Suppressor macrophage treated with lipopolysaccharide for 4 hours (primary cell): ENCODE measurements at regions not wholly inside any gene's neighbourhood (a gene's known extent, or its start where the extent isn't known, plus 50 kb on each side); places are given as distances from the start of the nearest gene placed in this dataset.

Source experiments
- DNase-seq: peaks from one replicate; pipeline ENCODE4 v3.0.0-alpha.2; 2020

DNA sequence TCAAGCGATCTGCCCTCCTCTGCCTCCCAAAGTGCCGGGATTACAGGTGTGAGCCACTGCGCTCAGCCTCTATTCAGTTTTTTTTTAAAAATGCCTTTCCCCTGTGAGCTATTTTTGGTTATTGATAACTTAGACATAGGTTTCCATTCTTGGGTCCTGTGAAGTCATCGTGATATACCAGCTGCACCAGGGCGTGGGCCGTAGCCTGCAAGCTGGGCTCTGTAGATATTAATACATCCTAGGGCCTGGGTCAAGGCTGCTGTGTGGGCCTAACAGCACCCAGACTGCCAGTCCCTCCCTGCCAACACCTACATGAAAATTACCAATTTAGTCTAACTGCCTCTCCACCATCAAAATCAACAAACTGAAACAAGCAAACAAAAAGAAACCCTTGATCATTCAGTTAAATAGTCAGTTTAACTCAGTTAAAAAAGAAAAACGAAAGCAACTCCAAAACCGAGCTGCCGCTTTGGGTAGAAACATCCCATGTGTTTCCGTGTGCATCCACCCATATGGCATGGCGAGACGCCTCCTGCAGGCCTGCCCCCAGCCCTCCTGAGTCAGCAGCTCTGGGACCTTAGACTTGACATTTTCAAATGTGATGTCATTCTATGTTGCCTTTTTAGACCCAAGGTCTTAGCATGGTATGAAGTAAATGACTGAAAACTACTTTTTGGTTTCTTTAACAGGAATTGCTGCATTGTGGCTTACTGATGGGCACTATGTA is 330.2 kb downstream of the GLRX3 start:
- no peak for DNase-seq

- DNase-seq, result no peak
Measured at GRCh38 chr10:130470286-130470685, 334.1 kb downstream of the GLRX3 start.

DNA sequence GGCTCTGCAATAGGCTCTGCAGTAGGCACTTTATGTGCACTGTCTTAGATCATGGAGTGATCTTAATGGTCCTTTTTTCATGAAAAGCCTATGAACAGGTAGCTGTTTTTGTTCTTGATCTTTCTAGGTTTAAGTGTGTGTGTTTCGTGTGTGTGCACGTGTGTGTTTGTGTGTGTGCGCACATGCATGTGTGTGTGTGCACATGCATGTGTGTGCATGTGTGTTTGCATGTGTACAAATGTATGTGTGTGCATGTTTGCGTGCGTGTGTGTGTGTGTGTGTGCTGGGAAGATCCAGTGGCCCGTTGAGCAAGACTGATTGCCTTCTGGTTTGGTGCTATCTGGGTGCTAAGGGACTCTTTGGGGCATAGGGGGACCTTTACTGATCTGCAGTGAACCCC is 334.8 kb downstream of the GLRX3 start:
- no peak for DNase-seq

- no peak for DNase-seq
Measured at GRCh38 chr10:130471486-130471885, 335.3 kb downstream of the GLRX3 start.

- no peak for DNase-seq
Measured at GRCh38 chr10:130472236-130472635, 336.0 kb downstream of the GLRX3 start.

DNA sequence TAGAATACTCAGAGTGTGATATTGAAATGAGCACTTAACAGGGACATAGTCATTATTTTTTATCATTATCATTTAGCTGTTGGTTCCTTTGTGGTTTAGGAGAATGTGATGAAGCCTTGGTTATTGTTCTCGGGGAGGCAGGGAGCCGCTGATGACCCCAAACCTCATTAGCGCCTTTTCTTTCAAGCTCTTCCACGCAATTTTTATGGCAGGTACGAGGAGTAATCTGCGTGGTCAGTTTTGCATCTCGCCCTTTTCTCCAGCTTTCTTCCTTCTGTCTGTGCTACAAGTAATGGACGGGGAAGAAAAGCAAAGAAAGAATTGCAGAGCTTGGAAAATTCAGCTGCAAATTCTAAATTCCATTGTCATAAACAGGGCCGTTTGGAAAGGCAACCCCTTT is 338.4 kb downstream of the GLRX3 start:
- DNase-seq, result no peak

DNA sequence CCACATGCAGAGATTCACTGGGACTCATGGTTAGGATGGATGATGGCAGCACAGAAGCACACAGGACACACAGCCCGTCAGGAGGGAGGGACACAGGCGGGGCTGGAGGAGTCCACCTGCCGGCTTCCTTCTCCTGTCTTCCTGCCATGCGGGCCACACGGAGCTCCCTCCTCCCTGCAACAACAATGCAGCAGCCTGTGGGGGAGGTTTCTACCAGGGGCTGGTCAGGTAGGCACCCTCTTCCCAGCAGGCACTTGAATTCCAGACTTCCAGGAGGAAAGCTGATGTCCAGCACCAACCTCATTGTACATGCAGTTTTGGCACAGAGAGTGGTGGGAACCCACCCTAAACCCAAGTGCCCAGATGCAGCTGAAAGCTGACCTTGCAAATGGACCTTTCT is 341.2 kb downstream of the GLRX3 start:
- no peak for DNase-seq

- no peak for DNase-seq
Measured at GRCh38 chr10:130479146-130479545, 343.0 kb downstream of the GLRX3 start.

DNA sequence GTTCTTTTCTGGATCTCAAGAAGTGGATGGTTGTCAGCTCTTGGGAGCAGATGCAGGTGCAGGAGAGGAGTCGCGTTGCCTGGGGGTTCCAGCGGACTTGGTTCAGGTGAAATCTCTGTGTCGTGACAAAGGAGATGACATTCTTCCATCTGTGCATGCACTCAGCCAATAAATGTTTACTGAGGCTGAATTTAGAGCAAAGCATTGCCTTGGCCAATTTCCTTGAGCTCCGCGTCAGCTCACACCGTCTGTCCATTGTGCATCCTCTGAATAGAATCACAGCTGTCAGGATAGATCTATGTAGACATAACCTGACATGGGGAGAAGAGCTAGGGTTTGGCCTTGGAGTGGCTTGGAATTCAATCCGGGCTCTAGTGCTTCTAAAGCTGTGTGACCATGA is 343.7 kb downstream of the GLRX3 start:
- no peak for DNase-seq

DNA sequence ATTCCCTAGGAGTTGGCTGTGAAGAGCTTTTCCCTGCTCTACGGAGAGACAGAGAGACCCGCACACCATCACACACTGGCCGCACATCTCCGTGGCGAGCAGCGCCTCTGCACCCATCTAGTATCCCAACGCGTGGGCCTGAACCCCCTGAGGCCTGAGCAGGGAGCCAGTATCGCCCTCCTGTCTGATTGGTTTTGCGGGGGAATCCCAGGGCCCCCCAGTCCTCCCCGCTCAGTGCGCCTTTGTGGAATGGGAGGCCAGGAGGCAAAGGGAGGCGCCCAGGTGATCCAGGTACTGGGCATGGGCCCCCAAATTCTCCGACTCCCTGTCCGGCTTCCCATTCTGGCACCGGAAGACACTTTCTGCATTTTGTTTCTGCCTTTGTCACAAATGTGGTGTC is 344.3 kb downstream of the GLRX3 start:
- DNase-seq, result no peak

GRCh38 chr10:130481076-130481930 is 345.1 kb downstream of the GLRX3 start:
- DNase-seq, result no peak

GRCh38 chr10:130481936-130482335 is 345.7 kb downstream of the GLRX3 start:
- no peak for DNase-seq

DNA sequence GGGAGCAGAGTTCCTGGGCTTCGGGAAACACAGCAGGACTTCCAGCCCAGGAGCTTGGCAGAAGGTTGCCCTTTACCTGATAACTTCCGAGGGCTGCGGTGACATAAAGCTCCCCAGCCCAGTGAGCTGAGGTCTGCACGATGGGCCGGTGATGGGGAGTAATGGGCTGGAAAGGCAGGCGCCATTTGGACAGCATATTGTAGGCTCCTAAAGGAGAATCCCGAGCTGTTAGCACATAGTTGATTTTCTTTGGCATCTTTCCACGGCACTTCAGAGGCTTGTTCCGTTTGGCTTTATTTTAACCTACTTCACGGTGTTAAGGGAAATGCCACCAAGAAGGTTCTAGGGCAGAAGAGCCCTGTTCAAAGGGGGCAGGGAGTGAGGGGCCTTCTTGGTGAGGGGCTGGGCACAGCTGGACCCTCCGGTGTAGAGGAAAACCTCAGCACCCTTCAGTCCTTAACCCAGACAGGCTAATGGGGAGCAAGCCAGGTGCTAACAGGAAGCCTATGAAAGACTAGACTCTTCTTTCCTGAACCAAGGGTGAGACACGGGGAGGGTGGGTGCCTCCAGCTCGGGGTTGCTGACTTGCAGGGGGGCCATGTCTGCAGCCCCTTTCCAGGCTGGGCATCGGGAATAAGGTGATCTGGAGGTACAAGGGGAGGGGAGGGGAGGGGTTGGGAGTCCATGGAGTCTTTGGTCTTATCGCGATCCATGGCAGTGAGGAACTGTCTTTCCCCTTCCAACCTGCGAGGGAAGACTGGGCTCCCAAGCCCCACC is 347.7 kb downstream of the GLRX3 start:
- no peak for DNase-seq

GRCh38 chr10:130484468-130485180 is 348.4 kb downstream of the GLRX3 start:
- DNase-seq, result no peak

GRCh38 chr10:130485236-130485957 is 349.2 kb downstream of the GLRX3 start:
- DNase-seq, result no peak

GRCh38 chr10:130485958-130486895 is 350.0 kb downstream of the GLRX3 start:
- no peak for DNase-seq

DNA sequence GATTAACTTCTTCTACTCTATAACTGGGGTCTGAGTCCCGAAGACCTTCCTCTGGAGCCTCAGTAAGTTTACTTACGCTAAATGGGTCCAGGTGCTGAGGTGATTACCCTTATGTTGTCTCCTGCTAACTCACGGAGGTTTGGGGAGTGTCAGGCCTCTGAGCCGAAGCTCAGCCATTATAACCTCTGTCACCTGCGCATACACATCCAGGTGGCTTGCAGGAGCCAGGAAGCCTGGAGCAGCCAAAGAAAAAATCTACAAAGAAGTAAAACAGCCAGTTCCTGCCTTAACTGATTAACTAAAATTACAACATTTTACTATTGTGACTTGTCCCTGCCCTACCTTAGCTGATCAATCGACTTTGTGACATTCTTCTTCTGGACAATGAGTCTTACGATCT is 350.7 kb downstream of the GLRX3 start:
- no peak for DNase-seq

- DNase-seq, result no peak
Measured at GRCh38 chr10:130487566-130487965, 351.4 kb downstream of the GLRX3 start.

GRCh38 chr10:130489891-130490290 is 353.7 kb downstream of the GLRX3 start:
- DNase-seq, result no peak

DNA sequence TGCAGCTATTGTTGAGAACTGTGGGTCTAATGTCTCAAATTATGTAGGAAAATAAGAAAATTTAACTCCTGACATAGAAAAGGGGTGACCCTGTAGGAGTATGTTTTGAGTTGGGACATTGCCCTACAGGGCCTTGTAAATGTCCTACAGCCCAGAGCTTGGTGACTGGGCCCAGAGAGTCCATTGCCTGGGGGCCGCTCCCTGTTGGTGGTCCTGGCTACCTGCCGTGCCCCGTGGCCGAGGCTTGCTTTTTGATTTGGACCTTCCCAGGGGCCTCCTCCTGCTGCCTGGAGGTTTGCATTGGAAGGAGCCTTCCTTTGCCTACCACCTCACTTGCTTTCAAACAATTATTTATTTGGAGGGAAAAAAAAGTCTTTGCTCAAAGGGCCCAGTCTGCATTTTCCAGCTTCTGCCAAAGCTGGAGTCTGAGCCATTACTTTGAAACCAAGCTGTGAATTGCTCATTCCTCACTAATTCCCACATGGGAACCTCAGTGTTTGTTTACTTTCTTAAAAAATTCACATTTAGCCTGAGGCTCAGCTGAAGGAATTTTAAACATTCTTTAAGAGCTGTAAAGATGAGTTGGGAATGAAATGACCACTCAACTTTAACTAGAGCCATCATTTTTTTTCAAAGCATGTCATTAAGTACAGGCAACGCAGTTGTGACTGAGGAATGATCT is 355.0 kb downstream of the GLRX3 start:
- DNase-seq, result no peak

GRCh38 chr10:130491693-130492050 is 355.5 kb downstream of the GLRX3 start:
- no peak for DNase-seq
